Stimulated activated CD4-positive, alpha-beta T cell treated with anti-CD3 and anti-CD28 coated beads, Interleukin-15, amount 100 ng/mL, for 48 hours (primary cell): ENCODE measurements at regions not wholly inside any gene's neighbourhood (a gene's known extent, or its start where the extent isn't known, plus 50 kb on each side); places are given as distances from the start of the nearest gene placed in this dataset.
"Not testable (repeated sequence)": the region's sequence is repeated elsewhere in the genome, so short reads cannot be mapped to it uniquely, and the experiment has no call there.

Experiments used
- DNase-seq, 2 donors: peaks; one replicate each; pipeline ENCODE4 v3.0.0-alpha.2; 2020; ENCODE audit warnings: low read depth in 2 of 2

GRCh38 chr11:23859087-23859486 lies 637.8 kb upstream of the LUZP2 start:
- no peak for DNase-seq

GRCh38 chr11:23861615-23862014 lies 635.2 kb upstream of the LUZP2 start:
- no peak for DNase-seq

GRCh38 chr11:23865341-23865975 lies 631.4 kb upstream of the LUZP2 start:
- DNase-seq: no peak

- no peak for DNase-seq
These were observed 630.2 kb upstream of the LUZP2 start for GRCh38 chr11:23866641-23867040.

DNA sequence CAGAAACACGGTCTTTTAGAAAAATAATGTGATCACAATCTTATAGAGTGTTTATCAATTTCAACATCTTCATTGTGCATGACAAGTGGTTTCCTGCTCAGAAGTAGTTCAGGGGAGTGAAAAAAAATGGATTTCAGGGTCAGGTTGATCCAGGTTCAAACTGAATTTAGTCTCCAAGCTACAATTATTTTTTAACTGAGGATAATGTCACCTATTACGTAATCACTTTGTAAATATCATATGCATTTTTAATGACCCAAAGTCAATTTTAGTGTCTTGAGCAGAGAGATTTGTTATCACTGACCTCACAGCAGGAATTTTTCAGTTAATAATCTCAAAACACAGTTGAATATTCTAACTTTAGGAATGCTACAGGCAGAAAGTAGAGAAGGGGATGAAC lies 627.2 kb upstream of the LUZP2 start:
- no peak for DNase-seq

DNA sequence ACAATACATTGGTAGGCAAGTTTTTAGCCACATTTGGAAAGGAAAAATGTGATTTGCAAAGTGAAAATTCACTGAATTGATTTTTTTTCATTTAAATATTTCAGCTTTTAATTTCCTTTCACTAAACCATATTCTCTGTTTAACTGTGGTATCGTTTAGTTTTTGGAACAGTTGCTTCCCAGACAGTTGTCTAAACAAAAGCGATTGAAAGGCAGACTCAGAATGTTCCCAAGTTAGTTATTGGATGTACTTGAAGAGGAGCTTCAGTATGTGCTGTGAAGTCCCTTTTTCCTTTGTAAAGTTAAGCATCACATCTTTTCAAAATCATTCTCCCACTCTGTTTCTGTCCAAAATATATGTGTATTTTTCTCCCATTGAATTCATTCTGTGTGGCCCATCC lies 623.4 kb upstream of the LUZP2 start:
- DNase-seq: no peak

- no peak for DNase-seq
These were observed 621.5 kb upstream of the LUZP2 start for GRCh38 chr11:23875176-23875850.

DNA sequence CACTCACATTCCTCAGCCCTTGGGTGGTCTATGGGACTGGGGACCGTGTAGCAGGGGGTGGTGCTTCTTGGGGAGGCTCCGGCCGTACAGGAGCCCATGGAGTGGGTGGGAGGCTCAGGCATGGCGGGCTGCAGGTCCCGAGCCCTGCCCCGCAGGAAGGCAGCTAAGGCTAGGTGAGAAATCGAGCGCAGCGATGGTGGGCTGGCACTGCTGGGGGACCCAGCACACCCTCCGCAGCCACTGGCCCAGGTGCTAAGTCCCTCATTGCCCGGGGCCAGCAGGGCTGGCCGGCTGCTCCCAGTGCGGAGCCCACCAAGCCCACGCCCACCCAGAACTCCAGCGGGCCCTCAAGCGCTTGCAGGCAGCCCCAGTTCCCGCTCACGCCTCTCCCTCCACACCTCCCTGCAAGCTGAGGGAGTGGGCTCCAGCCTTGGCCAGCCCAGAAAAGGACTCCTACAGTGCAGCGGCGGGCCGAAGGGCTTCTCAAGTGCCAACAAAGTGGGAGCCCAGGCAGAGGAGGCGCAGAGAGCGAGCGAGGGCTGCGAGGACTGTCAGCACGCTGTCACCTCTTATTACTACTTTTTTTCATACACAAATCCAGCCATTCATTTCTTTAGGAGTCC lies 613.3 kb upstream of the LUZP2 start:
- not testable (repeated sequence) for DNase-seq

GRCh38 chr11:23884341-23884740 lies 612.5 kb upstream of the LUZP2 start:
- DNase-seq: no peak

- no peak for DNase-seq
These were observed 611.1 kb upstream of the LUZP2 start for GRCh38 chr11:23885801-23886200.

DNA sequence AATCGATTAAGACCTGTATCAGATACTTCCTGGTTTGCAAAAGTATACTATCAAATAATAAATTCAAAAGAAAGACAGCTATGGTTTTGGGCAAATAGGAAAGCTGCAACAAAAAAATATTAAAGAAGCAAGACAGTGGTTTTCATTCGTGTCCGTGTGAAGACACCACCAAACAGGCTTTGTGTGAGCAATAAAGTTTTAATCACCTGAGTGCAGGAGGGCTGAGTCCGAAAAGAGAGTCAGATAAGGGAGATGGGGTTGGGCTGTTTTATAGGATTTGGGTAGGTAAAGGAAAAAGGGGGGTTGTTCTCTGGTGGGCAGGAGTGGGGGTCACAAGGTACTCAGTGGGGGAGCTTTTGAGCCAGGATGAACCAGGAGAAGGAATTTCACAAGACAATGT lies 609.7 kb upstream of the LUZP2 start:
- not testable (repeated sequence) for DNase-seq

GRCh38 chr11:23893126-23893525 lies 603.7 kb upstream of the LUZP2 start:
- no peak for DNase-seq

- DNase-seq: no peak
These were observed 599.2 kb upstream of the LUZP2 start for GRCh38 chr11:23897453-23898286.

- DNase-seq: no peak
These were observed 593.7 kb upstream of the LUZP2 start for GRCh38 chr11:23903044-23903704.

GRCh38 chr11:23919455-23919854 lies 577.4 kb upstream of the LUZP2 start:
- no peak for DNase-seq

- no peak for DNase-seq
These were observed 573.5 kb upstream of the LUZP2 start for GRCh38 chr11:23923357-23923756.

GRCh38 chr11:23924226-23924625 lies 572.6 kb upstream of the LUZP2 start:
- DNase-seq: no peak

- no peak for DNase-seq
These were observed 565.4 kb upstream of the LUZP2 start for GRCh38 chr11:23931443-23931842.

DNA sequence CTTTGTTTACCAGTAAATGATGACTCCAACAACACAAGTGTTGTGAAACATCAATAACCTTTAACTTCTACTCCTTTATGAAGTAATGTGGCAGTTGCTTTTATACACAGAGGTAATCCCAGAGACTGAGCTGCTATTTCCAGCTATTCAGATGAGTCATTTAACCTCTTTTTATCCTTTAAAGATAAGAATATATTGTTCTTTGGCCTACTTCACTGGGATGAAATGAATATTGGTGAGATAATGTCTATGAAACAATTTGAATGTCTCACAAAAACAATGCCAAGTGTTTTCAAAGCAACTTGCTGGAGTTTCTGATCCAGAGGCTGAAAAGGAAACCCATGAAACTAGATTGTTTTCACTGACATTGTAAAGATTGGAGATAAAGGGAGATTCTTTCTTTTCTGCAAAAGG lies 564.4 kb upstream of the LUZP2 start:
- DNase-seq: no peak

DNA sequence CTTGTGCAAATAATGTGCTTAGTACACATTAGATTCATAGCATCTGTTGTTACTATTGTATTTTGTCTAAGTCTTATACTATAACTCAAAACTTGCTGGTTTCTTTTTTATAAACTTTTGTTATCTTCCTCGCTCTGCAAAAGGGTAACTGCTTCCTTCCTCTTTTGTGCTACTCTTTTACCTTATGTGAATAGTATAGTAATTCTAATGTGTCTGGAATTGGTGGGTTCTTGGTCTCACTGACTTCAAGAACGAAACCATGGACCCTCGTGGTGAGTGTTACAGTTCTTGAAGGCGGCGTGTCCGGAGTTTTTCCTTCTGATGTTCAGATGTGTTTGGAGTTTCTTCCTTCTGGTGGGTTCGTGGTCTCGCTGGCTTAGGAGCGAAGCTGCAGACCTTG lies 563.1 kb upstream of the LUZP2 start:
- no peak for DNase-seq

GRCh38 chr11:23934671-23935270 lies 562.1 kb upstream of the LUZP2 start:
- DNase-seq: not testable (repeated sequence)
